ENCODE measurements at regions not wholly inside any gene's neighbourhood (a gene's known extent, or its start where the extent isn't known, plus 50 kb on each side); places are given as distances from the start of the nearest gene placed in this dataset.

GRCh38 chr2:8566774-8567468 lies 114.9 kb upstream of the ID2 start:
- no peak overlapping the region for H3K4me3 ChIP-seq (ENCODE audit: low read length in 2 of 2)
- H3K36me3 ChIP-seq (ENCODE audit: control insufficient read depth in 2 of 2, insufficient read depth in 2 of 2, low read length in 1 of 2), result no peaks in the 10 kb centered on the region
- H3K27ac ChIP-seq (ENCODE audit: low read depth in 1 of 2, low read length in 1 of 2), result no peak overlapping the region
- H3K9me3 ChIP-seq (ENCODE audit: control insufficient read depth in 2 of 2, insufficient read depth in 1 of 2, low read length in 1 of 2), result peaks cover 0 to 2% of the 10 kb centered on the region in 2 donors
- WGBS, result 97% methylated on average over 15 of the region's 15 CpGs
- peaks cover 0 to 13% of the 10 kb centered on the region in 2 donors for H3K27me3 ChIP-seq (ENCODE audit: control insufficient read depth in 2 of 2, insufficient read depth in 1 of 2, low read length in 1 of 2)
- peaks cover 4 to 33% of the 10 kb centered on the region in 2 donors for H3K4me1 ChIP-seq (ENCODE audit: control insufficient read depth in 2 of 2, insufficient read depth in 2 of 2, low read length in 2 of 2)
- no peak for DNase-seq (ENCODE audit: low read depth in 6 of 9, low spot score in 9 of 9)

- no peak for DNase-seq (ENCODE audit: low read depth in 6 of 9, low spot score in 9 of 9)
- Histone ChIP-seq H3K36me3 (ENCODE audit: control insufficient read depth in 2 of 2, insufficient read depth in 2 of 2, low read length in 1 of 2) (no peaks in the 10 kb centered on the region), H3K4me3 (ENCODE audit: low read length in 2 of 2) (no peak overlapping the region), H3K9me3 (ENCODE audit: control insufficient read depth in 2 of 2, insufficient read depth in 1 of 2, low read length in 1 of 2) (peaks cover 0 to 2% of the 10 kb centered on the region in 2 donors), H3K27me3 (ENCODE audit: control insufficient read depth in 2 of 2, insufficient read depth in 1 of 2, low read length in 1 of 2) (peaks cover 0 to 13% of the 10 kb centered on the region in 2 donors), H3K4me1 (ENCODE audit: control insufficient read depth in 2 of 2, insufficient read depth in 2 of 2, low read length in 2 of 2) (peaks cover 10 to 40% of the 10 kb centered on the region in 2 donors), H3K27ac (ENCODE audit: low read depth in 1 of 2, low read length in 1 of 2) (no peak overlapping the region)
- WGBS, result 97% methylated on average over 15 of the region's 15 CpGs
Measured at GRCh38 chr2:8567469-8568260, 114.2 kb upstream of the ID2 start.

- H3K27ac ChIP-seq (ENCODE audit: low read depth in 1 of 2, low read length in 1 of 2), result no peak overlapping the region
- H3K36me3 ChIP-seq (ENCODE audit: control insufficient read depth in 2 of 2, insufficient read depth in 2 of 2, low read length in 1 of 2), result no peaks in the 10 kb centered on the region
- peaks cover 20 to 50% of the 10 kb centered on the region in 2 donors for H3K4me1 ChIP-seq (ENCODE audit: control insufficient read depth in 2 of 2, insufficient read depth in 2 of 2, low read length in 2 of 2)
- 95% methylated on average over 12 of the region's 12 CpGs for WGBS
- H3K9me3 ChIP-seq (ENCODE audit: control insufficient read depth in 2 of 2, insufficient read depth in 1 of 2, low read length in 1 of 2), result peaks cover 0 to 8% of the 10 kb centered on the region in 2 donors
- DNase-seq (ENCODE audit: low read depth in 6 of 9, low spot score in 9 of 9), result no peak
- no peak overlapping the region for H3K4me3 ChIP-seq (ENCODE audit: low read length in 2 of 2)
- peaks cover 0 to 13% of the 10 kb centered on the region in 2 donors for H3K27me3 ChIP-seq (ENCODE audit: control insufficient read depth in 2 of 2, insufficient read depth in 1 of 2, low read length in 1 of 2)
Measured at GRCh38 chr2:8568543-8569302, 113.1 kb upstream of the ID2 start.

- Histone ChIP-seq H3K36me3 (ENCODE audit: control insufficient read depth in 2 of 2, insufficient read depth in 2 of 2, low read length in 1 of 2) (no peaks in the 10 kb centered on the region), H3K4me3 (ENCODE audit: low read length in 2 of 2) (no peak overlapping the region), H3K27me3 (ENCODE audit: control insufficient read depth in 2 of 2, insufficient read depth in 1 of 2, low read length in 1 of 2) (peaks cover 0 to 16% of the 10 kb centered on the region in 2 donors), H3K9me3 (ENCODE audit: control insufficient read depth in 2 of 2, insufficient read depth in 1 of 2, low read length in 1 of 2) (peaks cover 2 to 15% of the 10 kb centered on the region in 2 donors), H3K27ac (ENCODE audit: low read depth in 1 of 2, low read length in 1 of 2) (no peak overlapping the region), H3K4me1 (ENCODE audit: control insufficient read depth in 2 of 2, insufficient read depth in 2 of 2, low read length in 2 of 2) (peaks cover 20 to 50% of the 10 kb centered on the region in 2 donors)
- WGBS, result 97% methylated on average over 11 of the region's 11 CpGs
- DNase-seq (ENCODE audit: low read depth in 6 of 9, low spot score in 9 of 9), result no peak
Measured at GRCh38 chr2:8569332-8569930, 112.4 kb upstream of the ID2 start.

- Histone ChIP-seq H3K27ac (ENCODE audit: low read depth in 1 of 2, low read length in 1 of 2) (no peak overlapping the region), H3K4me3 (ENCODE audit: low read length in 2 of 2) (no peak overlapping the region), H3K36me3 (ENCODE audit: control insufficient read depth in 2 of 2, insufficient read depth in 2 of 2, low read length in 1 of 2) (no peaks in the 10 kb centered on the region), H3K4me1 (ENCODE audit: control insufficient read depth in 2 of 2, insufficient read depth in 2 of 2, low read length in 2 of 2) (peaks cover 29 to 60% of the 10 kb centered on the region in 2 donors), H3K9me3 (ENCODE audit: control insufficient read depth in 2 of 2, insufficient read depth in 1 of 2, low read length in 1 of 2) (peaks cover 2 to 19% of the 10 kb centered on the region in 2 donors), H3K27me3 (ENCODE audit: control insufficient read depth in 2 of 2, insufficient read depth in 1 of 2, low read length in 1 of 2) (peaks cover 0 to 19% of the 10 kb centered on the region in 2 donors)
- DNase-seq (ENCODE audit: low read depth in 6 of 9, low spot score in 9 of 9), result no peak
- 98% methylated on average over 14 of the region's 14 CpGs for whole genome bisulfite sequencing
Measured at GRCh38 chr2:8570637-8571036, 111.2 kb upstream of the ID2 start.

- peaks cover 2 to 19% of the 10 kb centered on the region in 2 donors for H3K9me3 ChIP-seq (ENCODE audit: control insufficient read depth in 2 of 2, insufficient read depth in 1 of 2, low read length in 1 of 2)
- peak in 1 of 9 donors; percentile 43 for DNase-seq (ENCODE audit: low read depth in 6 of 9, low spot score in 9 of 9)
- H3K27ac ChIP-seq (ENCODE audit: low read depth in 1 of 2, low read length in 1 of 2), result no peak overlapping the region
- 87% methylated on average over 13 of the region's 13 CpGs for WGBS
- H3K4me1 ChIP-seq (ENCODE audit: control insufficient read depth in 2 of 2, insufficient read depth in 2 of 2, low read length in 2 of 2), result peaks cover 36 to 67% of the 10 kb centered on the region in 2 donors
- no peaks in the 10 kb centered on the region for H3K36me3 ChIP-seq (ENCODE audit: control insufficient read depth in 2 of 2, insufficient read depth in 2 of 2, low read length in 1 of 2)
- H3K4me3 ChIP-seq (ENCODE audit: low read length in 2 of 2), result no peak overlapping the region
- H3K27me3 ChIP-seq (ENCODE audit: control insufficient read depth in 2 of 2, insufficient read depth in 1 of 2, low read length in 1 of 2), result peaks cover 0 to 19% of the 10 kb centered on the region in 2 donors
Measured at GRCh38 chr2:8571301-8571791, 110.5 kb upstream of the ID2 start.

- H3K27ac ChIP-seq (ENCODE audit: low read depth in 1 of 2, low read length in 1 of 2), result no peak overlapping the region
- no peak for DNase-seq (ENCODE audit: low read depth in 6 of 9, low spot score in 9 of 9)
- no peak overlapping the region for H3K4me3 ChIP-seq (ENCODE audit: low read length in 2 of 2)
- peaks cover 0 to 19% of the 10 kb centered on the region in 2 donors for H3K27me3 ChIP-seq (ENCODE audit: control insufficient read depth in 2 of 2, insufficient read depth in 1 of 2, low read length in 1 of 2)
- no peaks in the 10 kb centered on the region for H3K36me3 ChIP-seq (ENCODE audit: control insufficient read depth in 2 of 2, insufficient read depth in 2 of 2, low read length in 1 of 2)
- 93% methylated on average over 10 of the region's 10 CpGs for WGBS
- peaks cover 41 to 73% of the 10 kb centered on the region in 2 donors for H3K4me1 ChIP-seq (ENCODE audit: control insufficient read depth in 2 of 2, insufficient read depth in 2 of 2, low read length in 2 of 2)
- H3K9me3 ChIP-seq (ENCODE audit: control insufficient read depth in 2 of 2, insufficient read depth in 1 of 2, low read length in 1 of 2), result peaks cover 2 to 19% of the 10 kb centered on the region in 2 donors
Measured at GRCh38 chr2:8571792-8572499, 109.9 kb upstream of the ID2 start.

GRCh38 chr2:8572712-8573233 lies 109.1 kb upstream of the ID2 start:
- 58% methylated on average over 12 of the region's 12 CpGs for WGBS
- DNase-seq (ENCODE audit: low read depth in 6 of 9, low spot score in 9 of 9), result peak in 4 of 9 donors; percentile 41 to 83 (median 66)
- Histone ChIP-seq H3K9me3 (ENCODE audit: control insufficient read depth in 2 of 2, insufficient read depth in 1 of 2, low read length in 1 of 2) (peaks cover 2 to 19% of the 10 kb centered on the region in 2 donors), H3K4me3 (ENCODE audit: low read length in 2 of 2) (no peak overlapping the region), H3K27ac (ENCODE audit: low read depth in 1 of 2, low read length in 1 of 2) (peak overlapping the region in 1 of 2 donors; percentile 39), H3K27me3 (ENCODE audit: control insufficient read depth in 2 of 2, insufficient read depth in 1 of 2, low read length in 1 of 2) (peaks cover 0 to 18% of the 10 kb centered on the region in 2 donors), H3K36me3 (ENCODE audit: control insufficient read depth in 2 of 2, insufficient read depth in 2 of 2, low read length in 1 of 2) (no peaks in the 10 kb centered on the region), H3K4me1 (ENCODE audit: control insufficient read depth in 2 of 2, insufficient read depth in 2 of 2, low read length in 2 of 2) (peaks cover 46 to 71% of the 10 kb centered on the region in 2 donors)
